HG03457 (cell line): ENCODE measurements at regions not wholly inside any gene's neighbourhood (a gene's known extent, or its start where the extent isn't known, plus 50 kb on each side); places are given as distances from the start of the nearest gene placed in this dataset.

ENCODE experiments used
- ATAC-seq: cut with Tn5 transposase; IDR thresholded peaks from one replicate; pipeline ENCODE4 v1.9.1; 2021; ENCODE audit warnings: moderate number of reproducible peaks; ENCODE audit not compliant: unreplicated experiment

- ATAC-seq = no peak
Observed at GRCh38 chr15:69529961-69530633, 77.5 kb downstream of the RPLP1 start.

GRCh38 chr15:69530991-69531664, 78.5 kb downstream of the RPLP1 start:
- no peak for ATAC-seq

GRCh38 chr15:69531665-69532027, 79.0 kb downstream of the RPLP1 start:
- no peak for ATAC-seq

GRCh38 chr15:69532066-69532465, 79.4 kb downstream of the RPLP1 start:
- no peak for ATAC-seq

GRCh38 chr15:69532856-69533255, 80.2 kb downstream of the RPLP1 start:
- ATAC-seq = no peak

GRCh38 chr15:69533522-69533921, 80.9 kb downstream of the RPLP1 start:
- no peak for ATAC-seq

- no peak for ATAC-seq
Observed at GRCh38 chr15:69535101-69535638, 82.6 kb downstream of the RPLP1 start.

GRCh38 chr15:69535998-69536397, 83.4 kb downstream of the RPLP1 start:
- no peak for ATAC-seq

- ATAC-seq = no peak
Observed at GRCh38 chr15:69536726-69537512, 84.3 kb downstream of the RPLP1 start.

- ATAC-seq = no peak
Observed at GRCh38 chr15:69537901-69538300, 85.3 kb downstream of the RPLP1 start.

GRCh38 chr15:69538379-69538778, 85.8 kb downstream of the RPLP1 start:
- no peak for ATAC-seq

- ATAC-seq = no peak
Observed at GRCh38 chr15:69539345-69539744, 86.7 kb downstream of the RPLP1 start.

- no peak for ATAC-seq
Observed at GRCh38 chr15:69540622-69541021, 88.0 kb downstream of the RPLP1 start.

GRCh38 chr15:69542028-69542427, 89.4 kb downstream of the RPLP1 start:
- no peak for ATAC-seq

- no peak for ATAC-seq
Observed at GRCh38 chr15:69543681-69544364, 91.2 kb downstream of the RPLP1 start.

GRCh38 chr15:69544365-69545113, 91.9 kb downstream of the RPLP1 start:
- ATAC-seq = no peak

GRCh38 chr15:69546182-69546581, 93.6 kb downstream of the RPLP1 start:
- ATAC-seq = no peak

GRCh38 chr15:69548395-69549180, 96.0 kb downstream of the RPLP1 start:
- ATAC-seq = no peak

- no peak for ATAC-seq
Observed at GRCh38 chr15:69551391-69552056, 98.9 kb downstream of the RPLP1 start.
